Activated naive CD4-positive, alpha-beta T cell treated with anti-CD3 and anti-CD28 coated beads for 36 hours (primary cell): ENCODE measurements at regions not wholly inside any gene's neighbourhood (a gene's known extent, or its start where the extent isn't known, plus 50 kb on each side); places are given as distances from the start of the nearest gene placed in this dataset.

Experiments used
- CTCF ChIA-PET: fragments of 350-600 bp; sonication (Branson Sonifier 250); formaldehyde crosslinking; loops from one replicate; lab custom pipeline; 2021; ENCODE audit warnings: antibody characterized with exemption; lab: Charles Lee
- DNase-seq: peaks from one replicate; pipeline ENCODE4 v3.0.0-alpha.2; 2020
- H3K27ac Mint-ChIP-seq: one replicate; pipeline ENCODE4 v1.8.0; 2021; ENCODE audit warnings: mild to moderate bottlenecking, mixed read lengths
- H3K27me3 Mint-ChIP-seq: one replicate; pipeline ENCODE4 v1.8.0; 2021; ENCODE audit warnings: low read depth, mixed read lengths
- H3K36me3 Mint-ChIP-seq: one replicate; pipeline ENCODE4 v1.8.0; 2021; ENCODE audit warnings: low read depth, mixed read lengths
- H3K4me1 Mint-ChIP-seq: one replicate; pipeline ENCODE4 v1.8.0; 2021; ENCODE audit warnings: low read depth, mixed read lengths
- H3K4me3 Mint-ChIP-seq: one replicate; pipeline ENCODE4 v1.8.0; 2021; ENCODE audit warnings: mild to moderate bottlenecking, moderate library complexity, mixed read lengths
- H3K9me3 Mint-ChIP-seq: one replicate; pipeline ENCODE4 v1.8.0; 2021; ENCODE audit warnings: mixed read lengths
- intact Hi-C: fragments of 100-400 bp; cut with micrococcal nuclease; formaldehyde crosslinking; loops from one replicate; pipeline ENCODE4 v1.15.1; 2023

- intact Hi-C loops = no loop called here
- no peaks in the 10 kb centered on the region for H3K9me3 Mint-ChIP-seq
- no peak overlapping the region for H3K4me3 Mint-ChIP-seq
- H3K36me3 Mint-ChIP-seq = peaks cover 14% of the 10 kb centered on the region
- H3K27me3 Mint-ChIP-seq = no peaks in the 10 kb centered on the region
- DNase-seq = no peak
- no peak overlapping the region for H3K27ac Mint-ChIP-seq
- CTCF ChIA-PET = interaction anchor here (0.6 to 1.4 kb wide), 3 partner anchors 66 to 300 kb away, joined by 3 to 5 read pairs (median 4); no protein-coding TSS in a partner anchor
- peaks cover 38% of the 10 kb centered on the region for H3K4me1 Mint-ChIP-seq
Measured at GRCh38 chr11:17157761-17158160, 50.0 kb downstream of the PIK3C2A start.

- Mint-ChIP-seq H3K4me1 (peaks cover 24% of the 10 kb centered on the region), H3K27ac (no peak overlapping the region), H3K9me3 (no peaks in the 10 kb centered on the region), H3K36me3 (peaks cover 14% of the 10 kb centered on the region), H3K27me3 (no peaks in the 10 kb centered on the region), H3K4me3 (no peak overlapping the region)
- CTCF ChIA-PET = no interaction called here
- DNase-seq = no peak
- intact Hi-C loops = no loop called here
Measured at GRCh38 chr11:17156283-17156682, 51.5 kb downstream of the PIK3C2A start.

GRCh38 chr11:17154409-17155159 is 53.2 kb downstream of the PIK3C2A start:
- H3K4me1 Mint-ChIP-seq = peaks cover 20% of the 10 kb centered on the region
- CTCF ChIA-PET = no interaction called here
- no peaks in the 10 kb centered on the region for H3K27me3 Mint-ChIP-seq
- intact Hi-C loops = no loop called here
- no peak overlapping the region for H3K4me3 Mint-ChIP-seq
- H3K27ac Mint-ChIP-seq = no peak overlapping the region
- H3K36me3 Mint-ChIP-seq = peaks cover 14% of the 10 kb centered on the region
- no peak for DNase-seq
- H3K9me3 Mint-ChIP-seq = no peaks in the 10 kb centered on the region

GRCh38 chr11:17153757-17154156 is 54.0 kb downstream of the PIK3C2A start:
- no peak overlapping the region for H3K4me3 Mint-ChIP-seq
- no peaks in the 10 kb centered on the region for H3K27me3 Mint-ChIP-seq
- no peak overlapping the region for H3K27ac Mint-ChIP-seq
- H3K36me3 Mint-ChIP-seq = peaks cover 14% of the 10 kb centered on the region
- CTCF ChIA-PET = no interaction called here
- no peaks in the 10 kb centered on the region for H3K9me3 Mint-ChIP-seq
- intact Hi-C loops = no loop called here
- H3K4me1 Mint-ChIP-seq = peaks cover 17% of the 10 kb centered on the region
- no peak for DNase-seq

GRCh38 chr11:17152306-17152705 is 55.5 kb downstream of the PIK3C2A start:
- Mint-ChIP-seq H3K27ac (no peak overlapping the region), H3K27me3 (no peaks in the 10 kb centered on the region), H3K4me1 (peaks cover 14% of the 10 kb centered on the region), H3K9me3 (no peaks in the 10 kb centered on the region), H3K4me3 (no peak overlapping the region), H3K36me3 (peaks cover 15% of the 10 kb centered on the region)
- no peak for DNase-seq
- CTCF ChIA-PET = interaction anchor here (1.0 kb wide), 1 partner anchor 32 kb away, joined by 3 read pairs; no protein-coding TSS in a partner anchor
- intact Hi-C loops = no loop called here

GRCh38 chr11:17150521-17150920 is 57.3 kb downstream of the PIK3C2A start:
- CTCF ChIA-PET = no interaction called here
- H3K27ac Mint-ChIP-seq = no peak overlapping the region
- no peaks in the 10 kb centered on the region for H3K9me3 Mint-ChIP-seq
- no peak overlapping the region for H3K4me3 Mint-ChIP-seq
- DNase-seq = no peak
- H3K4me1 Mint-ChIP-seq = peaks cover 19% of the 10 kb centered on the region
- intact Hi-C loops = no loop called here
- peaks cover 17% of the 10 kb centered on the region for H3K36me3 Mint-ChIP-seq
- H3K27me3 Mint-ChIP-seq = no peaks in the 10 kb centered on the region

- intact Hi-C loops = no loop called here
- Mint-ChIP-seq H3K27ac (no peak overlapping the region), H3K9me3 (no peaks in the 10 kb centered on the region), H3K4me3 (no peak overlapping the region), H3K27me3 (no peaks in the 10 kb centered on the region), H3K36me3 (peaks cover 15% of the 10 kb centered on the region), H3K4me1 (peaks cover 10% of the 10 kb centered on the region)
- no peak for DNase-seq
- CTCF ChIA-PET = no interaction called here
Measured at GRCh38 chr11:17148536-17148935, 59.2 kb downstream of the PIK3C2A start.

- Mint-ChIP-seq H3K27me3 (no peaks in the 10 kb centered on the region), H3K4me1 (peaks cover 10% of the 10 kb centered on the region), H3K36me3 (peaks cover 22% of the 10 kb centered on the region), H3K9me3 (no peaks in the 10 kb centered on the region), H3K4me3 (no peak overlapping the region), H3K27ac (no peak overlapping the region)
- DNase-seq = no peak
- CTCF ChIA-PET = no interaction called here
- intact Hi-C loops = no loop called here
Measured at GRCh38 chr11:17145972-17146371, 61.8 kb downstream of the PIK3C2A start.

GRCh38 chr11:17142450-17142849 is 65.0 kb upstream of the RPS13 start:
- CTCF ChIA-PET = interaction anchor here (0.6 kb wide), 1 partner anchor 68 kb away, joined by 4 read pairs; no protein-coding TSS in a partner anchor
- no peaks in the 10 kb centered on the region for H3K27me3 Mint-ChIP-seq
- no peak overlapping the region for H3K4me3 Mint-ChIP-seq
- intact Hi-C loops = no loop called here
- no peaks in the 10 kb centered on the region for H3K9me3 Mint-ChIP-seq
- peaks cover 22% of the 10 kb centered on the region for H3K36me3 Mint-ChIP-seq
- H3K4me1 Mint-ChIP-seq = peaks cover 10% of the 10 kb centered on the region
- H3K27ac Mint-ChIP-seq = no peak overlapping the region
- DNase-seq = no peak

GRCh38 chr11:17141156-17141555 is 63.7 kb upstream of the RPS13 start:
- Mint-ChIP-seq H3K27ac (no peak overlapping the region), H3K27me3 (no peaks in the 10 kb centered on the region), H3K36me3 (peaks cover 19% of the 10 kb centered on the region), H3K9me3 (no peaks in the 10 kb centered on the region), H3K4me1 (no peaks in the 10 kb centered on the region), H3K4me3 (no peak overlapping the region)
- intact Hi-C loops = no loop called here
- no peak for DNase-seq
- CTCF ChIA-PET = interaction anchor here (1.3 kb wide), 1 partner anchor 63 kb away, joined by 3 read pairs; no protein-coding TSS in a partner anchor

- DNase-seq = no peak
- no peak overlapping the region for H3K27ac Mint-ChIP-seq
- CTCF ChIA-PET = no interaction called here
- peaks cover 15% of the 10 kb centered on the region for H3K36me3 Mint-ChIP-seq
- intact Hi-C loops = no loop called here
- no peak overlapping the region for H3K4me3 Mint-ChIP-seq
- no peaks in the 10 kb centered on the region for H3K27me3 Mint-ChIP-seq
- H3K9me3 Mint-ChIP-seq = no peaks in the 10 kb centered on the region
- H3K4me1 Mint-ChIP-seq = no peaks in the 10 kb centered on the region
Measured at GRCh38 chr11:17138562-17138961, 61.1 kb upstream of the RPS13 start.

- Mint-ChIP-seq H3K4me1 (no peaks in the 10 kb centered on the region), H3K36me3 (peaks cover 9% of the 10 kb centered on the region), H3K9me3 (no peaks in the 10 kb centered on the region), H3K27ac (no peak overlapping the region), H3K4me3 (no peak overlapping the region), H3K27me3 (no peaks in the 10 kb centered on the region)
- CTCF ChIA-PET = interaction anchor here (0.6 to 0.9 kb wide), 3 partner anchors 73 to 1788 kb away, joined by 3 read pairs; no protein-coding TSS in a partner anchor
- intact Hi-C loops = no loop called here
- no peak for DNase-seq
Measured at GRCh38 chr11:17135916-17136683, 58.6 kb upstream of the RPS13 start.
